ENCODE measurements at regions not wholly inside any gene's neighbourhood (a gene's known extent, or its start where the extent isn't known, plus 50 kb on each side); places are given as distances from the start of the nearest gene placed in this dataset.

GRCh38 chr10:2188371-2188770 lies 451.0 kb upstream of the ADARB2 start:
- DNase-seq (ENCODE audit: low spot score): no peak

DNA sequence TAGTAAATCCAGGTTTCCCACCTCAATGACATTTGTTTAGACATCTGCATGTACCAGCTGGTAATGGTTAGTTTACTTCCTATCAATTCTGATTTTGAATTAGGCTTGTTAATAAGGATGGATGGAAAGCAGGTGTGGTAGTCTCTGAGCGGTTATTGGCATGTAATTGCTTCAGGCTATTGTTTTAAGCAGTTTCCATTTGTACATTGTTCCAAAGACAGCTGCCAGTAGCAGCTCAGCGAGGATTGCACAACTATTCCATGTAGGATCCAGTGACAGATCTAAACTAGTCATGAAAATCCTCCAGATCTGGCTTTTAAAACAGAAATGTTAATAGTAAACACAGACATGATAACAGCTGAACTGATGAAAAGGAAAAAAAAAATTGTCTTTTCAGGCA lies 436.0 kb upstream of the ADARB2 start:
- no peak for DNase-seq (ENCODE audit: low spot score)

- DNase-seq (ENCODE audit: low spot score): no peak
Measured at GRCh38 chr10:2165771-2166460, 428.6 kb upstream of the ADARB2 start.

GRCh38 chr10:2150288-2150687 lies 413.0 kb upstream of the ADARB2 start:
- DNase-seq (ENCODE audit: low spot score): no peak

GRCh38 chr10:2145926-2146478 lies 408.7 kb upstream of the ADARB2 start:
- no peak for DNase-seq (ENCODE audit: low spot score)

DNA sequence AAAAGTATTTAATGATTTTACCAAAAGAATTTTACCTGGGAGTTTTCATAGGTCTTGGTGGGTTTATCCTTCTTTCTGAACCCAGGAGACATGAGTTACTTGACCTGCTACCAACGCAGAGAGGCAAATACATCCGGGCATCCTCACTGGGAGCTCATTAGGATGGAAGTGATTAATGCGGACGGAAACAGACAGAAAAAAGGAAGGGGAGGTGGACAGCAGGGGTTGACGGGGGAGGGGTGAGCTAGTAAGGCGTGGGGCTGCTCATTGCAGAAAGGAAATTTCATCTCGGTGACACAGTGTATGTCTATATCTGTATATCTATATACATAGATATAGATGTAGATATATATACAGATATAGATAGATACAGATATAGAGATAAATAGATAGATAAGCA lies 408.2 kb upstream of the ADARB2 start:
- DNase-seq (ENCODE audit: low spot score): no peak

- no peak for DNase-seq (ENCODE audit: low spot score)
Measured at GRCh38 chr10:2144584-2144983, 407.3 kb upstream of the ADARB2 start.

GRCh38 chr10:2143213-2143835 lies 406.0 kb upstream of the ADARB2 start:
- DNase-seq (ENCODE audit: low spot score): no peak

DNA sequence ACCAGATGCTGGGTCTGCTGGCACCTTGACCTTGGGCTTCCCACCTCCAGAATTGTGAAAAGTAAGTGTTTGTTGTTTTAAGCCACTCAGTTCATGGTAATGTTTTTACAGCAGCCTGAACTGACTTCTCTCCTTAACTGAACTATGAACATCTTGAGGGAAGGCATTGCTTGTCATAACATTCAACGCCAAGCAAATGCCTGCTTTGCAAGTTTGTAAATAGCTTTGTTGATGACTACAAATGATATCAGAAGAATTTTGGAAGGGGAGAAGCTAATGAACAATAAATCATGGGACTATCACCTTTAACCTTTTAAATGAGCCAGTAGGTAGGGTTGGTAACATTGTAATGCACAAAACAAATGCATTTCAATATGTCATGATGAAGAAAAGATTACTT lies 402.4 kb upstream of the ADARB2 start:
- no peak for DNase-seq (ENCODE audit: low spot score)

DNA sequence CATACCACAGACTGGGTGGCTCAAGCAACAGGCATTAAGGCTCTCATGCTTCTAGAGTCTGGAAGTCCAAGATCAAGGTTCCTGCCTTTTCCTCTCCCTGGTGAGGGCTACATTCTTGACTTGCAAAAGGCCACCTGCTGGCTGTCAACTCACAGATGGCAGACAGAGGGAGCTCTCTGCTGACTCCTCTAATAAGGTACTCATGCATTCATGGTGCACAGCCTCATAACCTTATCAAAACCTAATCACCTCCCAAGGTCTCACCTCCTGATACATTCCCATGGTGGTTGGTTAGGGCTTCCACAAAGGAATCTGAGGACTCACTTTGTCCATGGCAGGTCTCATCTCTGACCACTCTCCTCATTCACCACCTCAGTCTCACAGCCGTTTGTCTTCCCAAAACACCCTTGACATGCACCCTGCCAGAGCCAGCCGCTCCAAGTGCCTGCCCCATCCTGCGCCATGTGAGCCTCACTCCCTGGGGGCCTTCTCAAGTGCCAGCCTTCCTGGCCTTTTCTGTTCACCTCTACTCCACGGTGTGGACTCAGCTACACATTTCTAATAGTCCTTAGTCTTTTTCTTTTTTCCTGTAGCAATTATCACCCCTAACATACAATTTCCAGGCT lies 400.3 kb upstream of the ADARB2 start:
- DNase-seq (ENCODE audit: low spot score): peak; percentile 9

GRCh38 chr10:2130705-2131305 lies 393.5 kb upstream of the ADARB2 start:
- no peak for DNase-seq (ENCODE audit: low spot score)

- no peak for DNase-seq (ENCODE audit: low spot score)
Measured at GRCh38 chr10:2128991-2129390, 391.7 kb upstream of the ADARB2 start.

DNA sequence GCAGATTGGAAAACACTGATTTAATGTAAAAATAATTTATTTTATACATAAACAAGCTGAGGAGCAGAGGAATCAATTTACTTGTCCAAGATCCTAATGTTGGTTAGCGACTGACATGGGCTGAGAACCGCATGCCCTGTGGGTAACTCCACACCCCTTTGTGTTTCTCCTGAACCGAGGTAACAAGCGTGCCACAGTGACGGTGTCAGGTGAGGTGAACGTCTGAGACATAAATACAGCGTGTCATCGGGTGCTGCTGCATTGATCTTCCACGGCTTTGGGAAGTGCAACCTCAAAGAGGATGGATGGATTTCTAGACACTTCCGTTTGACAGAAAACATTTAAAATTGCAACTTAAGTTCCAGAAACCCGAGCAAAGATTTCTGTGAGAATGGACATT lies 386.8 kb upstream of the ADARB2 start:
- DNase-seq (ENCODE audit: low spot score): no peak

DNA sequence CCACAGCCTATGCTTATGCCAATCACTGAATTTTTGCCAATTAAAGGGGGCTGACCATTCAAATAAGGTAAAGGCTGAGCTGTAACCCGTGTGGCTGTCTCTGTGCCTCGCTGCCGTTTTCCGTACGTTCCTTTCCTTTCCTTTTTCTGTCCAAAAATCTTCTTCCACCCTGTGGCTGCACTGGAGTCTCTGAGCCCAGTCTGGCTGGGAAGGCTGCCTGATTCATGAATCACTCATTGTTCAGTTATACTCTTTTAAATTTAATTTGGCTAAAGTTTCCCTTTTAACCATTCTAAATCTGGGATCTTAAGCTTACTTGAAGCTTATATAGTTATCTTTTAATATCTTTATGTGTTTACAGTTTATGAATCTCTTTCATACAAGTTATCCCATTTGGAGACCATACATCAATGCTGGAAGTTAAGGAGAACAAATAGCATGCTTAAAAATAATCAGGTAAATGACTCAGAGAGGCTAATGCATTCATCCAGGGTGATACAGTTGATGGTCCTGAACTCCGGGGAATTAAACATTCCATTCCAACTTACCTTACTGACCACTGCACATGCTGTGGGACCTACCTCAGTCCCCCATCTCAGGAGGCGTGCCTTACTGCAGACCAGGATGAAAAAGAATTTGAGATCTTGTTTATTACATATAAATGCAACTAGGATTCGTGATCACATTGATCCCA lies 385.3 kb upstream of the ADARB2 start:
- DNase-seq (ENCODE audit: low spot score): no peak

DNA sequence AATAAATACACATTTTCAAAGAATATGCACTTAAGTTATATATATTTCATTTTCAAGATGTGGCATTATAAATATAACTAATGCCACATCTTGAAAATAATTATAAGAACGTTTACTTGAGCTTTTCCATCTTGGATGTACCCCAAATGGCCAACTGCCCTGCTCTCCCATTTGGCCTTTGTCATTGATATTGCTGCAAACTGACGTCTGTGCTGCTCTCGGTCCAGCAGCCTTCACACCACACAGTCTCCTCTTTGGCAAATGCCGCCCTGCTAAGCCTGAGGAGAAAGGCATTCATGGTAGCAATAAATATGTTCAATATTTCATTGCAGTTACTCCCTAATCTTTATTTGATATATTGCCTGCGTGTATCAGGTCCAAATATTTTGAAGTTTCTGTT lies 384.6 kb upstream of the ADARB2 start:
- DNase-seq (ENCODE audit: low spot score): no peak

- no peak for DNase-seq (ENCODE audit: low spot score)
Measured at GRCh38 chr10:2121315-2121714, 384.0 kb upstream of the ADARB2 start.

DNA sequence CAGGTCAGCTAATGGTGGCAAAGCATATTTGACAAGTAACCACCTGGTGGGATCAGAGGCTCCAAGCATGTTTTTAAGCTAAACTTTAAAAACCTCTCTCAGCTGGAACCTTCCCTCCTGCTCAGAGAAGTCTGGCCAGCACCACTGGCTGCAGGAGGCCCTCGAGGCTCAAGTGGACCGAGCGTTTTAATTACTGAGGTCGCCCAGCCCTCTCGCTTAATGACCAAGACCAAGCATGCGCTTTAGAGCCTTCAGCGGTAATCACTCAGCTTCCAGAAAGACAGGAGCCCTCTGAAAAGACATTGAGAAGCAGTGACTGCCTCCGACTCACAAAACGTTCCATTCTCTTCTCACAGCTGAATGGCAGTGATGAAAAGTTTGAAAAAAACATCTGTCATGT lies 383.4 kb upstream of the ADARB2 start:
- no peak for DNase-seq (ENCODE audit: low spot score)

DNA sequence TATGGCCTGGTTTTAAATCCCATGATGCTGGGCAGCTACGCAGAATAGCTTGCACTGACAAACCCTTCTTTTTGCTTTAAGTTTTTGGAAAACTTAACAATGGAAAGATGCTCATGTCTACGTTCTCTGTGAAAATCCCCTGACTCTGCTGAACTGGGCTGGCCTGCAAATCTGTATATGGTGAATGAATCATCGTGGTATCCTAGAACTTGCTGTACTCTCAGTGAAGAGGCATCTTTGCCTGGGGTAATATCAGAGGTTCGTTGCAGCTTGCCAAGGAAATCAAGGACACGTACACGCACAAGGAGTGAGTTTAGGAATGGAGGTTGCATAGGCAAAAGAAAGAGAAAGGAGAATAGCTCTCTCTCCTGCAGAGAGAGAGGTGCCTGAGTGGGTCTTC lies 382.0 kb upstream of the ADARB2 start:
- no peak for DNase-seq (ENCODE audit: low spot score)

DNA sequence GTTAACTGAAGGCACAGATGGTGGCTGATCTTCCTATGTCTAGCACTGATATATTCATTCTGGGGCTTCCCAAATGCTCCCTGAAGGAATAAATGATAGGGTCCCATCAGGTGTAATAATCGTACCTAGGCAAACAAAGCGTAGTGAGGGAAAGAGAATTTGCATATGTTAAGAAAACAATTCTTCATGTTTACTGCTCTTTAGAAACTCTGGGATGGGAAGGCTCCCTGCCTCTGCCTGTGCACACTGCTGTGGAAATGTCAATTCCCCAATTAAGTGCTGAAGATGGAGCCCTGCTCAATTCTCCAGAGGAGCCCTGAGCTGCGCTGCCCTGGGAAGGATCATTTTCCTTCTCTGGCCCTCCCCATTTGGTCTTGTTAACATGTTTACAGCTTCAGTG lies 380.9 kb upstream of the ADARB2 start:
- no peak for DNase-seq (ENCODE audit: low spot score)

- no peak for DNase-seq (ENCODE audit: low spot score)
Measured at GRCh38 chr10:2117641-2118040, 380.3 kb upstream of the ADARB2 start.

GRCh38 chr10:2111965-2112364 lies 374.6 kb upstream of the ADARB2 start:
- no peak for DNase-seq (ENCODE audit: low spot score)

DNA sequence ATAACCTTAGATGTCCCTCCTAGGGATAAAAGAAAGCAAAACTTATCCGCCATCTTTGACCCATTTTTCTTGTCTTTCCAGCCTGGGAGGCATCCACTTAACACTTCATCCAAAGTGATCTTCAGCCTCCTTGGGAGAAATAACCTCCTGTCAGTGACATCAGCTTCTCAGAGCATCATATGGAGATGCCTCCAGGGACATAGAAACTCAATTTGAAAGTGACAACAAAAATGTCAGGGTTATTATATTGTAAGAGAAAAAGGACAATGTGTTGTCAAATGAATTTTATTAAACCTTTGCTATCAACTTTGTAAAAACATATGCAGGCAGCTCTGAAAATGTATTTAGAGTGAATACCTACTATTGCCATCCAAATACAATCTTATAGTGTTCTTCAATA lies 371.2 kb upstream of the ADARB2 start:
- no peak for DNase-seq (ENCODE audit: low spot score)

Data from activated CD4-positive, alpha-beta T cell treated with anti-CD3 and anti-CD28 coated beads, Interleukin-2, Interleukin-4, amounts not matched to agents 100 ng/mL and 50 ng/mL, durations not matched to agents 16 hours and 8 hours (primary cell).